SKM-1 treated with dmso at 0.1 percent for 144 hours (cell line): ENCODE measurements at regions not wholly inside any gene's neighbourhood (a gene's known extent, or its start where the extent isn't known, plus 50 kb on each side); places are given as distances from the start of the nearest gene placed in this dataset.

ENCODE experiments used
- DNase-seq: peaks from one replicate; lab custom pipeline; 2025; ENCODE audit not compliant: unreplicated experiment; lab: John Stamatoyannopoulos, UW

GRCh38 chr13:59182241-59182640, 981.5 kb downstream of the DIAPH3 start:
- DNase-seq = no peak

- no peak for DNase-seq
Observed at GRCh38 chr13:59197397-59197796, 966.3 kb downstream of the DIAPH3 start.

- no peak for DNase-seq
Observed at GRCh38 chr13:59201841-59202240, 961.9 kb downstream of the DIAPH3 start.

- DNase-seq = no peak
Observed at GRCh38 chr13:59203855-59204254, 959.9 kb downstream of the DIAPH3 start.

- DNase-seq = no peak
Observed at GRCh38 chr13:59205501-59205900, 958.2 kb downstream of the DIAPH3 start.

GRCh38 chr13:59208405-59209195, 955.1 kb downstream of the DIAPH3 start:
- no peak for DNase-seq

- DNase-seq = no peak
Observed at GRCh38 chr13:59210543-59210942, 953.2 kb downstream of the DIAPH3 start.

GRCh38 chr13:59211606-59212005, 952.1 kb downstream of the DIAPH3 start:
- no peak for DNase-seq

- no peak for DNase-seq
Observed at GRCh38 chr13:59229401-59229800, 934.3 kb downstream of the DIAPH3 start.

GRCh38 chr13:59229861-59230260, 933.9 kb downstream of the DIAPH3 start:
- DNase-seq = no peak

- no peak for DNase-seq
Observed at GRCh38 chr13:59230484-59231264, 933.1 kb downstream of the DIAPH3 start.

- DNase-seq = no peak
Observed at GRCh38 chr13:59236309-59236919, 927.3 kb downstream of the DIAPH3 start.

GRCh38 chr13:59236944-59237343, 926.8 kb downstream of the DIAPH3 start:
- DNase-seq = no peak

GRCh38 chr13:59247171-59247570, 916.6 kb downstream of the DIAPH3 start:
- DNase-seq = no peak

- DNase-seq = no peak
Observed at GRCh38 chr13:59250336-59251189, 913.2 kb downstream of the DIAPH3 start.

- no peak for DNase-seq
Observed at GRCh38 chr13:59259165-59260000, 904.3 kb downstream of the DIAPH3 start.

- DNase-seq = no peak
Observed at GRCh38 chr13:59261928-59262488, 901.7 kb downstream of the DIAPH3 start.

- no peak for DNase-seq
Observed at GRCh38 chr13:59263531-59263930, 900.2 kb downstream of the DIAPH3 start.

- DNase-seq = no peak
Observed at GRCh38 chr13:59266478-59267063, 897.2 kb downstream of the DIAPH3 start.
